ENCODE measurements at regions not wholly inside any gene's neighbourhood (a gene's known extent, or its start where the extent isn't known, plus 50 kb on each side); places are given as distances from the start of the nearest gene placed in this dataset.
A peak's percentile ranks its signal among the peaks of the same experiment; 100 is the strongest.

DNA sequence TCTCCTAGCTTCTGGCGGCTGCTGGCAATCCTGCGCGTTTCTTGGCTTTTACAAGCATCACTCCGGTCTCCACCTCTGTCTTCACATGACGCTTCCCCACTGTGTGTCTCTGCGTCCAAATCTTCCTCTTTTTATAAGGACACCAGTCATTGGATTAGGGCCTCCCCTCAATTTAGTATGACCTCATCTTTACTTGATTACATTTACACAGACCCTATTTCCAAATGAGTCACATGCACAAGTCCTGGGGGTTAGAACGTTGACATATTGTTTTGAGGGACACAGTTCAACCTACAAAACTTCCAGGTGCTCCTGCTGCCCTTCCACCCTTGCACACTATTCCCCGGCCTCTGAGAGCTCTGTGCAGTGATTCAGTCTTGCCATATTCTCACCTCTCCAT is 215.3 kb downstream of the OPA1 start:
- Histone ChIP-seq H3K36me3 (no peaks in the 10 kb centered on the region), H3K4me3 (no peak overlapping the region), H3K9me3 (no peaks in the 10 kb centered on the region), H3K27ac (no peak overlapping the region), H3K4me1 (no peaks in the 10 kb centered on the region), H3K27me3 (replicated peaks in 1 of 7) (no peaks in the 10 kb centered on the region)
- TF ChIP-seq, protein P1, sequence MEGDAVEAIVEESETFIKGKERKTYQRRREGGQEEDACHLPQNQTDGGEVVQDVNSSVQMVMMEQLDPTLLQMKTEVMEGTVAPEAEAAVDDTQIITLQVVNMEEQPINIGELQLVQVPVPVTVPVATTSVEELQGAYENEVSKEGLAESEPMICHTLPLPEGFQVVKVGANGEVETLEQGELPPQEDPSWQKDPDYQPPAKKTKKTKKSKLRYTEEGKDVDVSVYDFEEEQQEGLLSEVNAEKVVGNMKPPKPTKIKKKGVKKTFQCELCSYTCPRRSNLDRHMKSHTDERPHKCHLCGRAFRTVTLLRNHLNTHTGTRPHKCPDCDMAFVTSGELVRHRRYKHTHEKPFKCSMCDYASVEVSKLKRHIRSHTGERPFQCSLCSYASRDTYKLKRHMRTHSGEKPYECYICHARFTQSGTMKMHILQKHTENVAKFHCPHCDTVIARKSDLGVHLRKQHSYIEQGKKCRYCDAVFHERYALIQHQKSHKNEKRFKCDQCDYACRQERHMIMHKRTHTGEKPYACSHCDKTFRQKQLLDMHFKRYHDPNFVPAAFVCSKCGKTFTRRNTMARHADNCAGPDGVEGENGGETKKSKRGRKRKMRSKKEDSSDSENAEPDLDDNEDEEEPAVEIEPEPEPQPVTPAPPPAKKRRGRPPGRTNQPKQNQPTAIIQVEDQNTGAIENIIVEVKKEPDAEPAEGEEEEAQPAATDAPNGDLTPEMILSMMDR (IDR thresholded peaks at IDR 0.05 in 8 of 11, conservative IDR thresholded peaks at IDR 0.05 in 3 of 11), result no peak
- TF ChIP-seq POLR2A (IDR thresholded peaks at IDR 0.05) (no peak), POLR2AphosphoS5 (IDR thresholded peaks at IDR 0.05) (no peak)
- 90 to 97% (median 92%) methylated on average over 8 of the region's 8 CpGs for WGBS, 5 donors
- intact Hi-C loops (cut with DNase I; ENCODE audit: low total_unique reads), result no loop called here
- DNase-seq, result no peak

DNA sequence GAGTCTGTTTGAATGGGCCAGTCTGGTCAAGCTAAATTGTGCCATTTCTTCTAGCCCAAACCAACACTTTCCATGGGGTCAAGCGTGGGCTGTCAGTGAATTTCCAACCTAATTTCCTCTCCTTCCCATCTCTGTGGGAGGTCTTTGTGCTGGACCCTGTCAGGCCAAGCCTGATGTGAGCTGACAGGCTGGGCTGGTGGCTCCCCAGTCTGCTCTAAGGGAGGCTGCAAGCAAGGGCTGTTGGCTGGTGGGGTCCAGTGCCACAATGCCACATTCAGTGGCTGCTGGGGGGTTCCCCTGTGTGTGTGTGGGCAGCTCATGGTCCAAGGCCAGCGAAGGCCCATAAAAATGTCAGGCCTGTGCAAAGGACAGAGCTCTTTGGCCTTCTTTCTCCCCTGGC is 216.1 kb downstream of the OPA1 start:
- no peaks in the 10 kb centered on the region for H3K4me1 ChIP-seq

DNA sequence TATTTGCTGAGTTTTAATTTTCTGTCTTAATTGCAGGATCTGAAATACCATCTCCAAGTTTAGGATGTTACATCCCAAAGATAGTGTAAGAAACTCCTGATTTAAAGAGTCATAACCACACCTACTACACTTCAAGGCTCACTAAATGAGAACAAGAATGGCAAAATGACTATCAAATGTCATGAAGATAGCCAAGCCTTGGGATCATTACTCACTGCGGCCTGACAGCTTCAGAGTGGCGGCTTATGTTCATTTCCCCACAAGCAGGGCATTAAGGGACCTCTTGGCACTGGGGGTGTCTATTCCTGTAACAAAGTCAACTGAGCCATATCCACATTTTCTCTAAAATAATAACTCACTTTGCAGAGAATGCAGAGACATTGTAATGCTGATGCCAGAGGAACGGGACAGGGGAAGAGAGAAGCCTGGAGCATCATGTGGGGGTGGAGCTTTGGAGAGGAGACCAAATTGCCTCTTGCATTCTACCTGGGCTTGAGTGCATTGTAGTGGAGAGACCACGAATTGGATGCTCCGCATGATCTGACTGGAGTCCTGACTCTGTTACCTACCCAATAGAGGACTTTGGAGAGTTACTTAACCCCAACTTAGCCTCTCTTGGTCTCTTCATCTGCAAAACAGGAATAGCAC is 219.2 kb downstream of the OPA1 start:
- Histone ChIP-seq H3K4me3 (no peak overlapping the region), H3K9me3 (no peaks in the 10 kb centered on the region), H3K27me3 (replicated peaks in 1 of 7) (no peaks in the 10 kb centered on the region), H3K36me3 (no peaks in the 10 kb centered on the region), H3K27ac (no peak overlapping the region), H3K4me1 (no peaks in the 10 kb centered on the region)
- intact Hi-C loops (cut with DNase I; ENCODE audit: low total_unique reads), result no loop called here
- 88 to 100% (median 94%) methylated on average over 5 of the region's 5 CpGs for WGBS, 5 donors
- DNase-seq, result no peak
- TF ChIP-seq POLR2A (IDR thresholded peaks at IDR 0.05) (no peak), POLR2AphosphoS5 (IDR thresholded peaks at IDR 0.05) (no peak)
- TF ChIP-seq, protein P1 (IDR thresholded peaks at IDR 0.05 in 8 of 11, conservative IDR thresholded peaks at IDR 0.05 in 3 of 11), result no peak

More for the DNA sequence above, 216.1 kb downstream of the OPA1 start:
- H3K27ac ChIP-seq, result no peak overlapping the region
- no peak overlapping the region for H3K4me3 ChIP-seq
- H3K27me3 ChIP-seq (replicated peaks in 1 of 7), result no peaks in the 10 kb centered on the region
- no peaks in the 10 kb centered on the region for H3K9me3 ChIP-seq
- DNase-seq, result peak; percentile 51
- WGBS, 5 donors, result 83 to 95% (median 91%) methylated on average over 2 of the region's 2 CpGs
- TF ChIP-seq POLR2AphosphoS5 (IDR thresholded peaks at IDR 0.05), result no peak
- TF ChIP-seq POLR2A (IDR thresholded peaks at IDR 0.05), result no peak
- TF ChIP-seq, protein P1 (IDR thresholded peaks at IDR 0.05 in 8 of 11, conservative IDR thresholded peaks at IDR 0.05 in 3 of 11), result no peak
- H3K36me3 ChIP-seq, result no peaks in the 10 kb centered on the region
- intact Hi-C loops (cut with DNase I; ENCODE audit: low total_unique reads), result no loop called here

DNA sequence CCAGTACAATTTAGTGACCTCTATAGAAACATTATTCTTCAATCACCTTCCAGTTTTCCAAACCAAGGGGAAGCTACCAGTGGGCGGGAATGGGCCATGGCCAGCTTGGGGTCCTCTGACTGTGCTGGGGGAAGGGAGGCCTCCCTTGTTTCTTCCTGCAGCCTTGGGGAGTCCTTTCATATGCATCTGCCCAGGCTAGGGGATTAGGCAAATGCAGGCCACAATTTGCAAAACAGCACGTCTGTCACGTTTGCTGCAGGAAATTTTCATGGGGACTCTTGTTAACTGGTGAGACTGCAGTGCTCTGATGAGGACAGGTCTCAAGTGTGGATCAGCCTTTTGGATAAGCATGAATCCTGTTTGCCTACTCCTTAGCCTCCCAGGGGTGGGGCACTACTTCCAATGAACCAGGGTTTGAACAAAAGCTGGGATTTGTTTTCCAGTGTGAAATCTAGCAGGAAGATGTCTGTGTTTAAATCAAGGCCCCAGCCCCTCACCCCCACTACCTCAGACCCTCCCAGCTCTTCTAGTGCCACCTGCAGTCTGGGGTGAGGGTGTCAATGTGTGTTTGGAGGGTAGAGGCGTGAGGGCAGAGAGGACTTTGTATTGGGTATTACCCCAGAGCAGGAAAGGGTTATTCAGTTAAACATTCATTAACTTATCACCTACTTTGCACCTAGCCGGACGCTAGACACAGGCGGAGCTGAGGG is 219.9 kb downstream of the OPA1 start:
- 81 to 94% (median 89%) methylated on average over 7 of the region's 7 CpGs for WGBS, 5 donors
- H3K4me3 ChIP-seq, result no peak overlapping the region
- intact Hi-C loops (cut with DNase I; ENCODE audit: low total_unique reads), result no loop called here

More for the DNA sequence above, 219.9 kb downstream of the OPA1 start:
- Histone ChIP-seq H3K36me3 (no peaks in the 10 kb centered on the region), H3K4me1 (no peaks in the 10 kb centered on the region), H3K27ac (no peak overlapping the region), H3K27me3 (replicated peaks in 1 of 7) (no peaks in the 10 kb centered on the region), H3K9me3 (no peaks in the 10 kb centered on the region)
- TF ChIP-seq POLR2A (IDR thresholded peaks at IDR 0.05) (no peak), POLR2AphosphoS5 (IDR thresholded peaks at IDR 0.05) (no peak)
- TF ChIP-seq, protein P1 (IDR thresholded peaks at IDR 0.05 in 8 of 11, conservative IDR thresholded peaks at IDR 0.05 in 3 of 11), result no peak
- DNase-seq, result no peak
